Osteoblast (primary cell): ENCODE measurements at regions not wholly inside any gene's neighbourhood (a gene's known extent, or its start where the extent isn't known, plus 50 kb on each side); places are given as distances from the start of the nearest gene placed in this dataset.
A peak's percentile ranks its signal among the peaks of the same experiment; 100 is the strongest.
"Not testable (repeated sequence)": the region's sequence is repeated elsewhere in the genome, so short reads cannot be mapped to it uniquely, and the experiment has no call there.

Experiments
- DNase-seq: peaks from one replicate; pipeline ENCODE4 v3.0.0; 2011; ENCODE audit warnings: low spot score, mixed read lengths; ENCODE audit not compliant: insufficient read length; ENCODE audit errors: missing footprints
- H2AFZ ChIP-seq: 2 replicates; pipeline ENCODE4 v1.6.0; 2011; ENCODE audit warnings: mild to moderate bottlenecking, low read length
- H3K27ac ChIP-seq: 2 replicates; pipeline ENCODE4 v1.5.1; 2011; ENCODE audit warnings: mild to moderate bottlenecking, low read depth, low read length, moderate library complexity
- H3K27me3 ChIP-seq: 2 replicates; pipeline ENCODE4 v1.6.0; 2012; ENCODE audit warnings: mild to moderate bottlenecking, control low read depth, inconsistent platforms, low read length, moderate library complexity; ENCODE audit not compliant: insufficient read depth
- H3K36me3 ChIP-seq: 2 replicates; pipeline ENCODE4 v1.5.1; 2011; ENCODE audit warnings: mild to moderate bottlenecking, low read length, control low read depth, moderate library complexity; ENCODE audit not compliant: insufficient read depth
- H3K4me1 ChIP-seq: 2 replicates; pipeline ENCODE4 v1.5.1; 2011; ENCODE audit warnings: mild to moderate bottlenecking, low read length, control low read depth, moderate library complexity; ENCODE audit not compliant: insufficient read depth
- H3K4me2 ChIP-seq: 2 replicates; pipeline ENCODE4 v1.6.0; 2011; ENCODE audit warnings: mild to moderate bottlenecking, low read length; ENCODE audit not compliant: insufficient read depth
- H3K4me3 ChIP-seq: fragments of 200-600 bp; sonication (generic); 3 replicates; pipeline ENCODE4 v1.5.1; 2012; ENCODE audit warnings: mild to moderate bottlenecking, low read length, inconsistent platforms; ENCODE audit not compliant: insufficient read depth
- H3K79me2 ChIP-seq: 2 replicates; pipeline ENCODE4 v1.6.0; 2012; ENCODE audit warnings: mild to moderate bottlenecking, low read length, control low read depth, inconsistent platforms; ENCODE audit not compliant: insufficient read depth
- H3K9me3 ChIP-seq: 2 replicates; pipeline ENCODE4 v1.5.1; 2011; ENCODE audit warnings: low read depth, low read length, control low read depth
- H4K20me1 ChIP-seq: 2 replicates; pipeline ENCODE4 v1.6.0; 2012; ENCODE audit warnings: mild to moderate bottlenecking, low read length, control low read depth; ENCODE audit not compliant: insufficient read depth
- CTCF ChIP-seq: IDR thresholded peaks from 2 replicates; pipeline ENCODE4 v1.5.1; 2011; ENCODE audit warnings: mild to moderate bottlenecking, low read depth, low read length, moderate library complexity; ENCODE audit errors: extremely low read depth

GRCh38 chr3:71926616-71927015, 141.7 kb upstream of the PROK2 start:
- Histone ChIP-seq H3K36me3 (no peaks in the 10 kb centered on the region), H3K4me1 (peaks cover 5% of the 10 kb centered on the region), H3K9me3 (no peaks in the 10 kb centered on the region), H3K27me3 (peaks cover 21% of the 10 kb centered on the region), H3K4me2 (no peak overlapping the region), H3K4me3 (no peak overlapping the region), H3K79me2 (no peaks in the 10 kb centered on the region), H3K27ac (no peak overlapping the region), H4K20me1 (no peaks in the 10 kb centered on the region), H2AFZ (no peak overlapping the region)
- no peak for DNase-seq
- TF ChIP-seq CTCF = no peak

GRCh38 chr3:71926262-71926600, 141.3 kb upstream of the PROK2 start:
- Histone ChIP-seq H3K27ac (no peak overlapping the region), H3K4me1 (peaks cover 5% of the 10 kb centered on the region), H3K27me3 (peaks cover 21% of the 10 kb centered on the region), H3K79me2 (no peaks in the 10 kb centered on the region), H3K9me3 (no peaks in the 10 kb centered on the region), H3K4me3 (no peak overlapping the region), H3K4me2 (no peak overlapping the region), H2AFZ (no peak overlapping the region), H4K20me1 (no peaks in the 10 kb centered on the region), H3K36me3 (no peaks in the 10 kb centered on the region)
- DNase-seq = no peak
- TF ChIP-seq CTCF = peak; percentile 10

- not testable (repeated sequence) for DNase-seq, H2AFZ ChIP-seq, H3K4me1 ChIP-seq, H3K36me3 ChIP-seq, H3K9me3 ChIP-seq, H3K79me2 ChIP-seq, H3K4me2 ChIP-seq, H4K20me1 ChIP-seq, H3K4me3 ChIP-seq, H3K27ac ChIP-seq
- H3K27me3 ChIP-seq = peaks cover 23% of the 10 kb centered on the region
Observed at GRCh38 chr3:71925511-71926261, 140.7 kb upstream of the PROK2 start.

- no peaks in the 10 kb centered on the region for H3K9me3 ChIP-seq
- no peak overlapping the region for H2AFZ ChIP-seq
- H3K36me3 ChIP-seq = no peaks in the 10 kb centered on the region
- H3K27ac ChIP-seq = no peak overlapping the region
- no peak for DNase-seq
- H3K4me1 ChIP-seq = no peaks in the 10 kb centered on the region
- H3K4me2 ChIP-seq = no peak overlapping the region
- no peaks in the 10 kb centered on the region for H4K20me1 ChIP-seq
- H3K79me2 ChIP-seq = no peaks in the 10 kb centered on the region
- no peak for TF ChIP-seq CTCF
- H3K4me3 ChIP-seq = no peak overlapping the region
- peaks cover 31% of the 10 kb centered on the region for H3K27me3 ChIP-seq
Observed at GRCh38 chr3:71924721-71925120, 139.8 kb upstream of the PROK2 start.
